ENCODE measurements at regions not wholly inside any gene's neighbourhood (a gene's known extent, or its start where the extent isn't known, plus 50 kb on each side); places are given as distances from the start of the nearest gene placed in this dataset.
"Not testable (repeated sequence)": the region's sequence is repeated elsewhere in the genome, so short reads cannot be mapped to it uniquely, and the experiment has no call there.

- no peak for DNase-seq (ENCODE audit: low read depth)
Observed at GRCh38 chr1:187527346-187527745, 698.6 kb downstream of the PLA2G4A start.

- no peak for DNase-seq (ENCODE audit: low read depth)
Observed at GRCh38 chr1:187537936-187538335, 709.2 kb downstream of the PLA2G4A start.

DNA sequence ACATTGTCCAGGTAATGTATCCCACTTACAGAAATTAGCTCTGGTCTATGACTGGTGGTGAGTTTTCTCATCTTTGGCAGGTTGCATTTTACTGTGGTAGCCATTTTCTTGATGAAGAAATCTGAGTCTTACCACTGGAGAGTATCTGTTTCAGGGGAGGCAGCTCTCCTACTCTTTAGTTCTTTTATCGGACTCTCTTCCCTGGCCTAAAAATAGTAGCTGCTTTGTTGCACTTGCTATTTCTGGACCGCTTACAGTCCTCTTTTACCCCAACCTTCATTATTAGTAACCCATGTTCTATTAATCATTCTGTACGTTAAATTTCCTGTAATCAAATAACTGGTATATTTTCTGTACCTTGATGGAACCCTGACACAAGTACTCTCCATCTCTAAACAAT lies 720.8 kb downstream of the PLA2G4A start:
- DNase-seq (ENCODE audit: low read depth): no peak

GRCh38 chr1:187551061-187551460 lies 722.3 kb downstream of the PLA2G4A start:
- no peak for DNase-seq (ENCODE audit: low read depth)

- no peak for DNase-seq (ENCODE audit: low read depth)
Observed at GRCh38 chr1:187563191-187563590, 734.4 kb downstream of the PLA2G4A start.

DNA sequence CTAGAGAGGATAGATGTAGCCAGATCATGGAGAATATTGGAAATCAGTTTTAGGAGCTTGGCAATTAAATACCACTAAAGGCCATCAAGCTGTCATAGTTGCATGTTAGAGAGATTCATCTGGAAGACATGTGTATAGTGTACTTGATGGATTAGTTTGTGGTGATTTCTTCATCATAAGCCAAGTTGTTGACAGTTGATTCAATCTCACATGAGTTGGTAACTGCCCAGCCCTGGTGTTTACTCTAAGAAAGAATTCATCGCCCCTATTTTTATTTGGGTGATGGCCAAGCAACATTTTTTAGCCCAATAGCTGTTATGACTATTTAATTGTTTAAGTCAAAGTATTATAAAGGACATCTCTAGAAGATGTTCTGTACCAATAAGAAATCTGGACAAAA lies 737.6 kb downstream of the PLA2G4A start:
- DNase-seq (ENCODE audit: low read depth): no peak

- no peak for DNase-seq (ENCODE audit: low read depth)
Observed at GRCh38 chr1:187568067-187568466, 739.3 kb downstream of the PLA2G4A start.

DNA sequence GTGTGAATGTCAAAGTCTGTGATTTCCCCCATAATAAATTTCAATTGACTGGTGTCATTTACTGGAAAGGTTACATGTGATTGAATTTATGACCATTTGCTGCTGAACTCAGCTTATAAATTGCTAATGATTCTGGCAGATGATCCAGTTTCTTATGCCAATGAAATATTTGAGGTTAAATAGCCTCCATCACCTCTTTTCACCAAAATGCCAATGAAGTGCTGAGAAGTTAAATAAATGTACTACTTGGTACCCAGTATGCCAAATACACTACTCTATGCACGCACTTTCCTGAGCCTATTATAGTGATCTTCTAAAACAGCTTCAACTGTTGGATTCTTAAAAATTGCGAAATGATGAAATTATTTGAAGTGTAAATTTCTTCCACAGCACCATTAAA lies 741.4 kb downstream of the PLA2G4A start:
- DNase-seq (ENCODE audit: low read depth): no peak

- no peak for DNase-seq (ENCODE audit: low read depth)
Observed at GRCh38 chr1:187577610-187578009, 748.9 kb downstream of the PLA2G4A start.

GRCh38 chr1:187588917-187589316 lies 760.2 kb downstream of the PLA2G4A start:
- no peak for DNase-seq (ENCODE audit: low read depth)

GRCh38 chr1:187605736-187606135 lies 777.0 kb downstream of the PLA2G4A start:
- no peak for DNase-seq (ENCODE audit: low read depth)

GRCh38 chr1:187615853-187616735 lies 787.3 kb downstream of the PLA2G4A start:
- DNase-seq (ENCODE audit: low read depth): not testable (repeated sequence)

- DNase-seq (ENCODE audit: low read depth): not testable (repeated sequence)
Observed at GRCh38 chr1:187616830-187617229, 788.1 kb downstream of the PLA2G4A start.

GRCh38 chr1:187617776-187618175 lies 789.0 kb downstream of the PLA2G4A start:
- DNase-seq (ENCODE audit: low read depth): no peak

- no peak for DNase-seq (ENCODE audit: low read depth)
Observed at GRCh38 chr1:187619175-187619574, 790.4 kb downstream of the PLA2G4A start.

DNA sequence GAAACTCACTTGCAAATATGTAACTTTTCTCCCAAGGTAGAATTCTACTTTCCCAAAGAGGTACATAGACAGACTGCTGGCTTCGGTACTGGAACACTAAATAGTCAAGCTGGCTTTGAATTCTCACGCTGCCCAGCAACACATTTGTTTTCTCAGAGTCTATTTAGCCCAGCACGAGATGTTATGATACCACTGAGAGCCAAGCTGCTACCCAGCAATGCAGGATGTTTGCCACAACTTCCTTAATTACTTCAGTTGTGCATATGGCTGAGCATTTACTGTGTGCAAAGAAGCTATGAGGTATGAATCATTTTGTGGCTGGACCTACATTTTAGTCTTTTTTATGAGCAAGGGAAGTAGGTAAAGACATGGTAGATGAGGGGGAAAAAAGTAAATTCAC lies 793.2 kb downstream of the PLA2G4A start:
- DNase-seq (ENCODE audit: low read depth): no peak

- DNase-seq (ENCODE audit: low read depth): no peak
Observed at GRCh38 chr1:187622545-187622944, 793.8 kb downstream of the PLA2G4A start.

DNA sequence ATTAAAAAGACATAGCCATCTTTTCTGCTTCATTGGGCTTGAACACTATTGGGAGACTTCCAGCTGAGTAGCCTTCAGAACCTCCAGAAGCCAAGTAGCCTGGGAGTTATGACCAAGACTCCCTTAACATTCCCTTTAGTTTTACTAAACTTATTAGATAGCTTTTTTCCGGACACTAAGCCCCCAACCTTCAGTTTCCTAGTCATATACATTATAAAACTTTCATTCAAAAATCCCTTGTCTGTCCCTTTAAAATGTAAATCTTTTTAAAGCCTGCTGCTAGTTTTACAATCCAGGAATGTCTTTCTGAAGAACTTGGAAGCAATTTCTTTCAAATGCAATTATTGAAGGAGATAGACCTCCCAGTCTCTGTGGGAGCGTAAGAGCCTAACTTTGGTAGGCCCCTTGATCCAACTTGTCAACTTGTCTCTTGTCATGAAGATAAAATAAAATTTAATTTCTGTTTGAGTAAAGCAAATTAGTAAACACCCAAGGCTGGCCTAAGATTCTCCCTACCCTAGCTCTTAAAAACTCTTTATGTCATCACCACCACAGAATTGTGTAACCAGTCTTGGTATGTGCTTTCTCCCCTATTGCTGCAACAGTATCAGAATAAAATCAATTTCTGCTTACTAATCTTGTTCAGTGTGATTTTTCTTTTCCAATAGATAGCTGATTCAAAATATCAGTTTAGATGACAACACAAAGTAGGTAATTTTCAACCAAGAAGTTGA lies 796.2 kb downstream of the PLA2G4A start:
- no peak for DNase-seq (ENCODE audit: low read depth)

DNA sequence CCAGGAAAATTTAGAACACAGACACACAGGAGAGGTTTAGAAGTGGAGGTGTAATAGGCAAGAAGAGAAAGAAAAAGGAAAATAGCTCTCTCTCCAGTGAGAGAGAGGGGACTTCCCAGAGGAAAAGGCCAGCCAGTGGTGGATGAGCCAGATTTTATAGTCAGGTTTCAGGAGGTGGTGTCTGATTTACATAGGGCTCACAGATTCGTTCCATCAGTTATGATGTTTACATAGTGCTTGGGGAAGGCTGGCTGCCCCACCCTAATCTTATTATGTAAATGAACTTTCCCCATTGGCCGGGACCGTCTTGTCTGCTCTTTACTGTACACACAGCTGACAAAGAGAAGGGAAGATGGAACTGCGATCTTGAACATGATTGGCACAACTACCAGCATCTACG lies 797.3 kb downstream of the PLA2G4A start:
- no peak for DNase-seq (ENCODE audit: low read depth)

- DNase-seq (ENCODE audit: low read depth): no peak
Observed at GRCh38 chr1:187627516-187627915, 798.8 kb downstream of the PLA2G4A start.

DNA sequence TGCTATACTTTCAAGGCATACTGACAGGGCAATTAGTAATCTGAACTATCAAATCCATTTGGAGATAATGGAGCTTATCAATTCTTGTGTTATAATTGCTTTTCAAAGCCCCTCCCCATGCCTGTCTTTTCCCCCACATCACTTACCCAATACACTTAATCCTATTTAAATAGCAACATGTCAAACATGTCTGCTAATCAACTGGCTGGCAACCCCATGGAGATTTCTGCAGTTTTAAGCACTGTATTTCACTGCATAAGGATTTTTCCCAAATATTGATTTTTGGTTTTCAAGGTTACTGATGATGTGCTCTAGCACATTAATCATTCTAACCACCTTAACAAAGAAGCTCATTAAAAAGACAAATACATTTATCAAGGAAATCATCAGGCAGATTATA lies 800.3 kb downstream of the PLA2G4A start:
- DNase-seq (ENCODE audit: low read depth): no peak

DNA sequence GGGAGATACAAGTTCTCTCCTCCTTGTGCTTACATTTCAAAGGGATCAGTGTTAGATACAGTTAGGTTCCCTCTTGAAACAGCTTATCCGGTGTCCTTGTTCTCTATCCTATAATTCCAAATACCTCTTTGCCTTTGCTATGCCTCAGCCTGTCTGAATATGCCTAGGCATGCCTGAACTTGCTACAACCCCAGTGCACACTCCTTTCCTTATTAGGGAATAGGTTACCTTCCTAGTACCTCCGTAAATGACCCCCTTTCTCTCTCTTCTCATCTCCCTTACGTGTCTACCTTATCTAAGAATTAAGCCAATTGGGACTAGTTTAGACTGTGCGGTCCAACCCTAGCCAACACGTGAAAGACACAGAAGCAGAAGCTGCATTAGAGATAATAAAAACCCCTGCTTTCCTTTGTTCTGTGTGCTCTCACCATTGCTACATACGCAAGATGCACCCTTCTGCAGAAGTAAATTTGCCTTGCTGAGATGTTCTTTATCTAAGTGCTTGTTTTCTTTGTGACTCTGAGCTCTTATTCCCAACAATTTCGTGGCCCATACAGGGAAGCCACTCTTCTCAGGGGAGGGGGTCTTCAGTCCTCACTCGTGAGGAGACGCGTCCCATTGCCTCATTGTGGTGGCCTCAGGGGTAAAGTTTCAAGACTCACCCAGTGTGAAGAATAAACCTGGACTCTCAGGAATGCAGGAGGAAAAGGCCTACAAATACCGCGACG lies 802.1 kb downstream of the PLA2G4A start:
- no peak for DNase-seq (ENCODE audit: low read depth)

DNA sequence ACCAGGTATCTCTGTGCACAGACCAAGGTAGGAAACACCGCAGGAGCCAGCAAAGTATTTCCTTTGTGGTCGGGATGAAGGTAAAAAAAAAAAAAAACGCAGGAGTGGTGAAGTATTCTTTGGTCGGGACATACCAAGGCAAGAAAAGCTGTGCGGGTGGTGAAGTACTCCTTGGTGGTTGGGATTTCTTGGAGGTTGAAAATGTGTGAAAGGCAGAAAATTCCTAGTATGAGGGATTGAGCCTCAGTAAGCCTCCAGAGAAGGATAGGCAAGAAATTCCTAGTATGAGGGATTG lies 802.6 kb downstream of the PLA2G4A start:
- DNase-seq (ENCODE audit: low read depth): no peak

Measured in stromal cell of bone marrow (primary cell).